T-helper 2 cell treated with Interferon-gamma antibody and Interleukin-4, amounts not matched to agents 5 μg/mL and 100 μg/mL, for 36 hours (primary cell): ENCODE measurements at regions not wholly inside any gene's neighbourhood (a gene's known extent, or its start where the extent isn't known, plus 50 kb on each side); places are given as distances from the start of the nearest gene placed in this dataset.

Source experiments
- DNase-seq: peaks from one replicate; pipeline ENCODE4 v3.0.0; 2021; ENCODE audit warnings: low spot score
- H3K27ac Mint-ChIP-seq: one replicate; pipeline ENCODE4 v1.8.0; 2021; ENCODE audit warnings: mild to moderate bottlenecking, mixed read lengths
- H3K27me3 Mint-ChIP-seq: one replicate; pipeline ENCODE4 v1.8.0; 2021; ENCODE audit warnings: low read depth, mixed read lengths
- H3K36me3 Mint-ChIP-seq: one replicate; pipeline ENCODE4 v1.8.0; 2021; ENCODE audit warnings: low read depth, mixed read lengths
- H3K4me1 Mint-ChIP-seq: one replicate; pipeline ENCODE4 v1.8.0; 2021; ENCODE audit warnings: low read depth, mixed read lengths
- H3K4me3 Mint-ChIP-seq: one replicate; pipeline ENCODE4 v1.8.0; 2022; ENCODE audit warnings: mild to moderate bottlenecking, moderate library complexity, mixed read lengths
- H3K9me3 Mint-ChIP-seq: one replicate; pipeline ENCODE4 v1.8.0; 2021; ENCODE audit warnings: mixed read lengths

- Mint-ChIP-seq H3K4me1 (no peaks in the 10 kb centered on the region), H3K36me3 (no peaks in the 10 kb centered on the region), H3K27me3 (peaks cover 6% of the 10 kb centered on the region), H3K27ac (no peak overlapping the region), H3K4me3 (no peak overlapping the region), H3K9me3 (no peaks in the 10 kb centered on the region)
- no peak for DNase-seq
These were observed 78.4 kb upstream of the JAG1 start for GRCh38 chr20:10752206-10752605.

DNA sequence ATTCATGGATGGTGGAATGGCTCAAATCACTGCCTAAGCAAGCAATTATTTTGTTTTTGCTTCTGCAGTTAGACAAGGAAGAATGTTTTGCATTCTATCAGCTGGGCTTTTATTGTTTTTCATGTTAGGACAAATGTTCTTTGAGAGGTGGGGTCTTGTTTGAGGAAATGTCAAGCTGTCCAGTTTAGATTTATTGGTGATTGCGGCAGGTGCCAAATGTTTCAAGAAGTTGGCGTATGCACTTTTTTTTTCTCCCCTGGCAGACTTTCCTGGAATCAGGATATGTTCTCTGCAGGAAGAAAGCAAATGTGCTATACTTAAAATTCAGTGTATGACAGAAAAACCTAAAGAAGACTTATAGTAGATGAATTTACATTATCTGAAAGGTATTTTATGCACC, 81.0 kb upstream of the JAG1 start:
- Mint-ChIP-seq H3K27me3 (peaks cover 6% of the 10 kb centered on the region), H3K36me3 (no peaks in the 10 kb centered on the region), H3K4me3 (no peak overlapping the region), H3K4me1 (no peaks in the 10 kb centered on the region), H3K27ac (no peak overlapping the region), H3K9me3 (no peaks in the 10 kb centered on the region)
- DNase-seq: no peak

- Mint-ChIP-seq H3K27me3 (peaks cover 4% of the 10 kb centered on the region), H3K4me1 (no peaks in the 10 kb centered on the region), H3K4me3 (no peak overlapping the region), H3K27ac (no peak overlapping the region), H3K9me3 (no peaks in the 10 kb centered on the region), H3K36me3 (no peaks in the 10 kb centered on the region)
- no peak for DNase-seq
These were observed 84.6 kb upstream of the JAG1 start for GRCh38 chr20:10758446-10758845.

GRCh38 chr20:10761232-10761631, 87.4 kb upstream of the JAG1 start:
- no peaks in the 10 kb centered on the region for H3K4me1 Mint-ChIP-seq
- no peaks in the 10 kb centered on the region for H3K9me3 Mint-ChIP-seq
- H3K4me3 Mint-ChIP-seq: no peak overlapping the region
- no peaks in the 10 kb centered on the region for H3K36me3 Mint-ChIP-seq
- DNase-seq: no peak
- H3K27me3 Mint-ChIP-seq: peaks cover under 1% of the 10 kb centered on the region
- no peak overlapping the region for H3K27ac Mint-ChIP-seq

GRCh38 chr20:10761786-10762185, 88.0 kb upstream of the JAG1 start:
- H3K9me3 Mint-ChIP-seq: no peaks in the 10 kb centered on the region
- H3K4me1 Mint-ChIP-seq: no peaks in the 10 kb centered on the region
- no peak overlapping the region for H3K4me3 Mint-ChIP-seq
- no peak overlapping the region for H3K27ac Mint-ChIP-seq
- H3K36me3 Mint-ChIP-seq: no peaks in the 10 kb centered on the region
- no peak for DNase-seq
- no peaks in the 10 kb centered on the region for H3K27me3 Mint-ChIP-seq

DNA sequence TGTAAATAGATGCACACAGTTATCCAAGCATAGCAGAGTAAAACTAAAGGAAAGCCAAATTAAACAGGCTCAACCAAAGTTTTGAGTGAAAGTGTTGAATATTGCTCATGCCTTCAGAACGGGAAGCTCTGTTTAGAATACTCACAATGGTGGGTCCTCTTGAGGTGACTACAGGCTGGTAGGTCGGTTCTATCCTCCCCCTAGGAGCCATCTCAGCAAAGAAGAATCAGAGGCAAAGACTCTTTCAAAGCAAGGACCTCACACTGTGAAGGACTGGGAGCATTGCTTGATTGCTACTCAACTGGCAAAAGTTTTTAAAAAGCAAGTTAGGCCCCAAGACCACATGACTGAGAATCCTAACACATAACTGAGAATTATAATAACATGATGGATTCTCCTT, 88.4 kb upstream of the JAG1 start:
- H3K27me3 Mint-ChIP-seq: no peaks in the 10 kb centered on the region
- DNase-seq: no peak
- no peak overlapping the region for H3K4me3 Mint-ChIP-seq
- no peaks in the 10 kb centered on the region for H3K4me1 Mint-ChIP-seq
- H3K36me3 Mint-ChIP-seq: no peaks in the 10 kb centered on the region
- H3K27ac Mint-ChIP-seq: no peak overlapping the region
- no peaks in the 10 kb centered on the region for H3K9me3 Mint-ChIP-seq

- no peak overlapping the region for H3K4me3 Mint-ChIP-seq
These were observed 89.3 kb upstream of the JAG1 start for GRCh38 chr20:10763112-10763511.

GRCh38 chr20:10769700-10770099, 95.9 kb upstream of the JAG1 start:
- Mint-ChIP-seq H3K36me3 (no peaks in the 10 kb centered on the region), H3K27ac (no peak overlapping the region), H3K27me3 (no peaks in the 10 kb centered on the region), H3K9me3 (no peaks in the 10 kb centered on the region), H3K4me1 (no peaks in the 10 kb centered on the region), H3K4me3 (no peak overlapping the region)
- DNase-seq: no peak

More at GRCh38 chr20:10763112-10763511, 89.3 kb upstream of the JAG1 start:
- Mint-ChIP-seq H3K27ac (no peak overlapping the region), H3K9me3 (no peaks in the 10 kb centered on the region), H3K36me3 (no peaks in the 10 kb centered on the region), H3K4me1 (no peaks in the 10 kb centered on the region), H3K27me3 (no peaks in the 10 kb centered on the region)
- no peak for DNase-seq

DNA sequence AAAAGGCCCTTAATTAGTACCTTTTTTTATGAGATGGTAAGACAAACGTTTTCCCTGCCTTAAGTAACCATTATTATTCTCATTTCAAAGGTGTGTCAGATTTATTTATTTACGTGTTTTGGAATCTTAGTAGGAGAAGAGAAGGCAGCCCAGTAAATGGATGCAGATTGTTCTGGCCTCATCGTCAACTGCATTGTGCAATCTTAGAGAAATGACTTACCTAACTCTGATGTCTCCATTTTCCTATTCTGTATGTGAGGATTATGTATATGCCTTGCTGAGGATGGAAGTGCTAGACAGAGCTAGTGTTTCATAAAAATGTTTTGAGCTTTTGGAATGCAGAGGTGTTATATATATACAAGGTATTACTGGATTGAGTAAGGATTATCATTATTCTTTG, 97.0 kb upstream of the JAG1 start:
- Mint-ChIP-seq H3K27ac (no peak overlapping the region), H3K36me3 (no peaks in the 10 kb centered on the region), H3K27me3 (no peaks in the 10 kb centered on the region), H3K9me3 (no peaks in the 10 kb centered on the region), H3K4me3 (no peak overlapping the region), H3K4me1 (no peaks in the 10 kb centered on the region)
- DNase-seq: no peak

DNA sequence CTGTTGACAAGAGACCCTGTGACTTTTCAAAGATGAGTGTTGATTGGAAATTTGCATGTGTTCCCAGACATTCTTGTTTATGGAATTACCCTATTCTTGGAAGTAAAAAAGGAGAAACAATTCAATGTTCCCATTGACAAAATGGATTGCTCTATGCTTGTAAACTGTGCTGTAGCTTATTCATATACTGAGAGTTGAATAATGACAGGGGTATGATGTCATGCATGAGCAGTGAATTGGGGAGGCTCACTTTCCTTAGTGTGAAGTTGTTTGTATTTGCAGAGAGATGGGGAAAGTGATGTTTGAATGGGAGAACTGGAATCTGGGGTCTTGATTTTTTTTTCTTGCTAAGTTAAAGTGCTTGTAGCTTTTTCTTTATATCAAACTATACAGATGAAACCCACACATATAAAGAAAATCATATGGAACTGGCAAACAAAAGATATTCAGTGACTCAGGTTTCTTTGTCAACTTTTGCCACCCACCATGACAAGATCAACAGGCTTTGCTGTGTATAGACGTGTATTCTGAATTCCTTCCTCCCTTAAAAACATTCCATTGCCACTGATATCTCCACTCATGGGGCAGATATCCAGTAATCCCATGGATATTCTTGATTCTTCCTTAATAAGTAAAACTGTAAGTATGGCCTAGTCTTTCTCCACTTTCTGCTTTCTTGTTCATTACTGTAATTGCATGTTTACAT, 97.8 kb upstream of the JAG1 start:
- no peaks in the 10 kb centered on the region for H3K36me3 Mint-ChIP-seq
- H3K9me3 Mint-ChIP-seq: no peaks in the 10 kb centered on the region
- no peak for DNase-seq
- H3K27me3 Mint-ChIP-seq: no peaks in the 10 kb centered on the region
- no peaks in the 10 kb centered on the region for H3K4me1 Mint-ChIP-seq
- no peak overlapping the region for H3K27ac Mint-ChIP-seq
- no peak overlapping the region for H3K4me3 Mint-ChIP-seq

- Mint-ChIP-seq H3K4me3 (no peak overlapping the region), H3K27me3 (no peaks in the 10 kb centered on the region), H3K9me3 (no peaks in the 10 kb centered on the region), H3K36me3 (no peaks in the 10 kb centered on the region), H3K27ac (no peak overlapping the region), H3K4me1 (no peaks in the 10 kb centered on the region)
- no peak for DNase-seq
These were observed 100.7 kb upstream of the JAG1 start for GRCh38 chr20:10774357-10774943.

GRCh38 chr20:10777710-10778109, 103.9 kb upstream of the JAG1 start:
- H3K4me1 Mint-ChIP-seq: no peaks in the 10 kb centered on the region
- no peak overlapping the region for H3K27ac Mint-ChIP-seq
- peaks cover 4% of the 10 kb centered on the region for H3K27me3 Mint-ChIP-seq
- no peak overlapping the region for H3K4me3 Mint-ChIP-seq
- H3K36me3 Mint-ChIP-seq: no peaks in the 10 kb centered on the region
- no peaks in the 10 kb centered on the region for H3K9me3 Mint-ChIP-seq
- no peak for DNase-seq

DNA sequence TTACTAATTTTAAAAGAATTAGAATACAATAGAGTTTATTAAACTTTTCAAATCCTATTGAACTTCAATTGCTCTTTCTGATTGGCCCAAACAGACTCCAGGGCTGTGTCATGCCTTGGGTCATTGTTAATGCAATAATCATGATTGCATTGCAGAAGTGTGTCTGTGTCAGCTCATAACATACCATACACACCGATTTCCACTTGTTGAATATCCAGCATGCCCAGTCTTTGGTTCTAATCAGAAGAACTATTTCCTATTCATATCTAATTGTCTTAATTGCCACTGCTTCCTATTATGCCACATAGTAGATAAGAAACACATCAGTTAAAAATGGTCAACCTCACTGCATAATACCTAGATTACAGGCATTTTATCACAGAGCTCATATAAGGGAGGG, 106.1 kb upstream of the JAG1 start:
- DNase-seq: no peak
- Mint-ChIP-seq H3K27ac (no peak overlapping the region), H3K27me3 (peaks cover 4% of the 10 kb centered on the region), H3K9me3 (no peaks in the 10 kb centered on the region), H3K4me1 (no peaks in the 10 kb centered on the region), H3K36me3 (no peaks in the 10 kb centered on the region), H3K4me3 (no peak overlapping the region)

GRCh38 chr20:10780901-10781300, 107.1 kb upstream of the JAG1 start:
- Mint-ChIP-seq H3K27me3 (peaks cover 4% of the 10 kb centered on the region), H3K4me1 (no peaks in the 10 kb centered on the region), H3K36me3 (no peaks in the 10 kb centered on the region), H3K9me3 (no peaks in the 10 kb centered on the region), H3K27ac (no peak overlapping the region), H3K4me3 (no peak overlapping the region)
- no peak for DNase-seq

- H3K36me3 Mint-ChIP-seq: no peaks in the 10 kb centered on the region
- H3K9me3 Mint-ChIP-seq: no peaks in the 10 kb centered on the region
- no peak overlapping the region for H3K27ac Mint-ChIP-seq
- DNase-seq: no peak
- H3K4me3 Mint-ChIP-seq: no peak overlapping the region
- peaks cover 4% of the 10 kb centered on the region for H3K27me3 Mint-ChIP-seq
- H3K4me1 Mint-ChIP-seq: no peaks in the 10 kb centered on the region
These were observed 107.7 kb upstream of the JAG1 start for GRCh38 chr20:10781526-10781925.
